AG04450 (cell line): ENCODE measurements at regions not wholly inside any gene's neighbourhood (a gene's known extent, or its start where the extent isn't known, plus 50 kb on each side); places are given as distances from the start of the nearest gene placed in this dataset.

ENCODE experiments used
- CTCF ChIA-PET: fragments of 300-600, 350-600 bp; formaldehyde crosslinking; extraction: SDS; loops from one replicate; lab custom pipeline; 2022; ENCODE audit warnings: antibody characterized with exemption, inconsistent platforms; lab: Charles Lee
- POLR2A ChIA-PET: fragments of 350-600 bp; formaldehyde crosslinking; extraction: SDS; loops from one replicate; lab custom pipeline; 2021; ENCODE audit warnings: antibody characterized with exemption, inconsistent platforms; lab: Yijun Ruan, JAX
- DNase-seq: peaks from one replicate; pipeline ENCODE4 v3.0.0-alpha.2; 2011; ENCODE audit warnings: low read depth, low spot score
- H3K27ac ChIP-seq: one replicate; pipeline ENCODE4 v1.5.1; 2012; ENCODE audit warnings: low read depth, low read length, control low read depth
- H3K27me3 ChIP-seq: one replicate; pipeline ENCODE4 v1.6.0; 2012; ENCODE audit warnings: low read length; ENCODE audit not compliant: control insufficient read depth, insufficient read depth
- H3K4me3 ChIP-seq: 2 replicates; pipeline ENCODE4 v1.5.1; 2011; ENCODE audit warnings: mild to moderate bottlenecking, low read depth, low read length, control low read depth
- H3K9me3 ChIP-seq: 2 replicates; pipeline ENCODE4 v1.5.1; 2012; ENCODE audit warnings: low read length; ENCODE audit not compliant: control insufficient read depth, insufficient read depth
- TF ChIP-seq, protein P1 (sequence below): IDR thresholded peaks from 2 replicates; pipeline ENCODE4 v1.5.1; 2011; ENCODE audit warnings: low read depth, low read length, control low read depth, inconsistent platforms

DNA sequence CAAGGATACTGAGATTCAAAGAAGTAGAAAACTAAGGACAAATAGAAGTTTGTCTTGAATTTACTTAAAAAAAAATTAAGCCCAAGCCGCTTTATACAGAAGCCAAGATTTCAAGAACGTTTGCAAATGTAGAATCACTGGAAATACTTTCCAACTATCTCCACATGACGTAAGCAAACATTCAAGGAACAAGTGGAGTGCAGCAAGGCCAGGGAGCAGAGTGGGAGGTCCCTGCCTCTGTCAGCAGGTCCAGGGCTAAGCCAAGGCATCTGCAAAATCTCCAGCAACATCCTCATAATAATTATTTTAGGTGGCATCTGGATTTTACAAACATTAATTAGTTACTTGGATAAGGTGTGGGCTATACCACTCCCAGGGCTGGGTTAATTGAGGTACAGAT is 60.1 kb upstream of the AKIRIN2 start:
- no peak for DNase-seq
- H3K27me3 ChIP-seq: no peaks in the 10 kb centered on the region
- no peak overlapping the region for H3K27ac ChIP-seq
- TF ChIP-seq, protein P1, sequence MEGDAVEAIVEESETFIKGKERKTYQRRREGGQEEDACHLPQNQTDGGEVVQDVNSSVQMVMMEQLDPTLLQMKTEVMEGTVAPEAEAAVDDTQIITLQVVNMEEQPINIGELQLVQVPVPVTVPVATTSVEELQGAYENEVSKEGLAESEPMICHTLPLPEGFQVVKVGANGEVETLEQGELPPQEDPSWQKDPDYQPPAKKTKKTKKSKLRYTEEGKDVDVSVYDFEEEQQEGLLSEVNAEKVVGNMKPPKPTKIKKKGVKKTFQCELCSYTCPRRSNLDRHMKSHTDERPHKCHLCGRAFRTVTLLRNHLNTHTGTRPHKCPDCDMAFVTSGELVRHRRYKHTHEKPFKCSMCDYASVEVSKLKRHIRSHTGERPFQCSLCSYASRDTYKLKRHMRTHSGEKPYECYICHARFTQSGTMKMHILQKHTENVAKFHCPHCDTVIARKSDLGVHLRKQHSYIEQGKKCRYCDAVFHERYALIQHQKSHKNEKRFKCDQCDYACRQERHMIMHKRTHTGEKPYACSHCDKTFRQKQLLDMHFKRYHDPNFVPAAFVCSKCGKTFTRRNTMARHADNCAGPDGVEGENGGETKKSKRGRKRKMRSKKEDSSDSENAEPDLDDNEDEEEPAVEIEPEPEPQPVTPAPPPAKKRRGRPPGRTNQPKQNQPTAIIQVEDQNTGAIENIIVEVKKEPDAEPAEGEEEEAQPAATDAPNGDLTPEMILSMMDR: no peak
- H3K4me3 ChIP-seq: no peak overlapping the region
- ChIA-PET POLR2A (no interaction called here), CTCF (no interaction called here)
- H3K9me3 ChIP-seq: no peaks in the 10 kb centered on the region

DNA sequence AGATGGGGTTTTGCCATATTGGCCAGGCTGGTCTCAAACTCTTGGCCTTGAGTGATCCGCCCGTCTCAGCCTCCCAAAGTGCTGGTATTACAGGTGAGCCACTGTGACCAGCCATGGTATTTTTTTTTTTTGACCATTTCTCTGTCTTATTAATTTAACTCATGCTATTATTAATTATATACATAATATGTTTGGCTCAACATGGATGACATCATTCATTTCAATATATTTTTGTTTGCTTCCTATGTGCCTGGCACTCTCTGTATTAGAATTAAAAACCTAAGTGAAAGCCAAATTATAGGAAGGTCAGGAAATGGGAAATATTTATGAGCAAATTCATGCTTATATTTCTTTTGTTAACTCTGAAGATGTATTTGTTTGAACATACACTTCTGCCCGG is 55.8 kb upstream of the AKIRIN2 start:
- no peak overlapping the region for H3K27ac ChIP-seq

DNA sequence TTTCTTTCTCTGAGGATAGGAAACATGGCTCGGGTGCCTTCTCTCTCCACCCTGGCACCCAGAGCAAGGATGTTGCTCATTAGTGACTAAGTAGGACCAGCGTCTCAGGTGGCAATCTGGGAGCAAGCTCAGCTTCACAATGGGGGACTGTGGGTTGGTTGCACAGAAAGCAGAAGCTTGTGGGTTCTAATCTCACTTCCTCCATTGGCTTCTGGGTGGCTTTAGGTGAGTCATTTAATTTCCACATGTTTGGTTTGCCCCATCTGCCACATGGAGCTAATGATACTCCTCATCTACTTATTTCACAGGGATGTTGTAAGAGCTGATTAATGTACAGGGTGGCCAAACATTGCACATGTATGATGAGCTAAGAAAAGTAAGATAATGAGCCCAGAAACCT is 54.8 kb upstream of the AKIRIN2 start:
- TF ChIP-seq, protein P1: no peak
- H3K27ac ChIP-seq: peak overlapping the region; percentile 78
- POLR2A ChIA-PET: interaction anchor here (0.5 to 1.8 kb wide), 9 partner anchors 16 to 167 kb away, joined by 3 to 15 read pairs (median 5); partner anchors contain the start of genes AKIRIN2 and RARS2

More for the DNA sequence above, 55.8 kb upstream of the AKIRIN2 start:
- TF ChIP-seq, protein P1: no peak
- ChIA-PET CTCF (no interaction called here), POLR2A (interaction anchor here (0.7 to 1.8 kb wide), 2 partner anchors 15 to 696 kb away, joined by 3 to 15 read pairs; no protein-coding TSS in a partner anchor)
- Histone ChIP-seq H3K27me3 (no peaks in the 10 kb centered on the region), H3K4me3 (no peak overlapping the region), H3K9me3 (no peaks in the 10 kb centered on the region)
- no peak for DNase-seq

DNA sequence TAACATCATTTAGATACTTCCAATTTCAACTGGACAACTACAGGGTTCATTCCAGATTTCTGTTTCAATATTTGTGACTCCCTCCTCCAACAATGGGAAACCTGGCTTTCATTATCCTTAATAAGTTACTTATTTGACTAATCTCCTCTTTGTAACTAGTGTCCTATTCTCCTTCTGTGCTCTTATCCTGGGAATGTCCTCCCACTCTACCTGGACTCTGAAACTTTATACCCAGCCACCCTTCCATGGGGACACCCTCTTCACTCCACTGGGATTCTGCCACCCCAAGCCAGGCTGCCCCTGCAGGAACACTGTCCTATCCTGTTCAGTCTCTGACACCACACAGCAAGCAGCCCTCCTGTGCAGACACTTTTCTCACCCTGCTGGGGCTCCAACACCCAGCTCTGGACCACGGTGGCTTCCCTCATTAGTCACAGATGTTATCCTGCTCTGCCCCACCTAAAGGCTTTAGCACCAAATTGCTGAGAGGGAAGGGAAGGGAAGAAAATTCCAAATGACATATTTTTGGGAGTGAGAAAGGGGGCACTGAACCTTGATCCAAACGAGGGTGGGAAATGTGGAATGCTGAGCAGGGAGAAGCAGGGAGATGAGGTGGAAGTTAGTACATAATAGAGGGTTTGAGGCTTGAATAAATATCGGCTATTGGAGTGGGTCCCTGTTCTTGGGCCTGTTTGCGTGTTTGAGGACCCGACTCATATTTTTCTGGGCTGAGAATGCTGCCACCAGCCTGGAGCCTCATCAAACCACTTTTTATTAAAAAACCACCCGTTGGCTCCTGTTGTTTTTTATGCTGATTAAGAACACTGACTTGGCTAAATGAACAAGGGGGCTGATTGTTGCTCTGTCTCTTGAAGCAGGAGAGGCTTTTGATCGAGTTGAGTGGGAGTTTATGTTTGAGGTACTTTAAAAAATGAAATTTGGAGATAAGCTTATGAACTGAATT is 54.0 kb upstream of the AKIRIN2 start:
- H3K4me3 ChIP-seq: no peak overlapping the region
- H3K27ac ChIP-seq: no peak overlapping the region
- H3K27me3 ChIP-seq: no peaks in the 10 kb centered on the region
- TF ChIP-seq, protein P1: no peak
- DNase-seq: no peak
- ChIA-PET POLR2A (interaction anchor here (0.5 to 1.8 kb wide), 7 partner anchors 16 to 167 kb away, joined by 3 to 15 read pairs (median 7); partner anchors contain the start of genes AKIRIN2 and RARS2), CTCF (interaction anchor here (0.6 to 1.3 kb wide), 3 partner anchors 32 to 76 kb away, joined by 4 to 6 read pairs (median 6); no protein-coding TSS in a partner anchor)
- H3K9me3 ChIP-seq: no peaks in the 10 kb centered on the region

More for the DNA sequence above, 54.8 kb upstream of the AKIRIN2 start:
- Histone ChIP-seq H3K9me3 (no peaks in the 10 kb centered on the region), H3K27me3 (no peaks in the 10 kb centered on the region), H3K4me3 (no peak overlapping the region)
- peak; percentile 57 for DNase-seq
- CTCF ChIA-PET: interaction anchor here (0.6 to 1.3 kb wide), 5 partner anchors 16 to 1113 kb away, joined by 3 to 6 read pairs (median 5); no protein-coding TSS in a partner anchor
